Loucy (cell line): ENCODE measurements at regions not wholly inside any gene's neighbourhood (a gene's known extent, or its start where the extent isn't known, plus 50 kb on each side); places are given as distances from the start of the nearest gene placed in this dataset.

Experiments used
- EZH2phosphoT487 ChIP-seq: fragments of 200-600 bp; IDR thresholded peaks from 2 replicates; pipeline ENCODE4 v1.6.1; 2018; ENCODE audit warnings: antibody characterized with exemption, mild to moderate bottlenecking, moderate library complexity, borderline replicate concordance
- TF ChIP-seq, protein P1 (sequence below): fragments of 200-600 bp; sonication (generic); conservative IDR thresholded peaks from 2 replicates; pipeline ENCODE4 v1.5.1; 2014; ENCODE audit warnings: mild to moderate bottlenecking, antibody characterized with exemption, low read length

DNA sequence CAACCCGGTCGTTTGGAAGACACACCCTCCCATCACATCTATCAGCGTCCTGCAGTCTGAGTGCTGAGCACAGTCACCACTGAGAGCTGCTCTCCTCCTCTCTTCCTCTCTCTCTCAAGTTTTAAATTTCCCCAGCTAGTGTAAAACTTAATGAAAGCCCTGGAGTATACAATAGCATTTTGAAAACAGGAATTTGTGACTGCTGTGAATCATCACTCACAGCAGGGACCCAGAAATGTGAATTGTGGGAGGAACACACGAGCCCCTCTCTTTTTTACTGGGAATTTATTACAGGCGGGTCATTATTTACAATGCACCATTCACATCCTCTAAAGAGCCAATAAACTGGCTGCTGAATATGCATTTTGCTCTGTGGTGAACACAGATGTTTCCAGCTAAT, 185.0 kb upstream of the SMIM21 start:
- no peak for TF ChIP-seq EZH2phosphoT487
- TF ChIP-seq, protein P1, sequence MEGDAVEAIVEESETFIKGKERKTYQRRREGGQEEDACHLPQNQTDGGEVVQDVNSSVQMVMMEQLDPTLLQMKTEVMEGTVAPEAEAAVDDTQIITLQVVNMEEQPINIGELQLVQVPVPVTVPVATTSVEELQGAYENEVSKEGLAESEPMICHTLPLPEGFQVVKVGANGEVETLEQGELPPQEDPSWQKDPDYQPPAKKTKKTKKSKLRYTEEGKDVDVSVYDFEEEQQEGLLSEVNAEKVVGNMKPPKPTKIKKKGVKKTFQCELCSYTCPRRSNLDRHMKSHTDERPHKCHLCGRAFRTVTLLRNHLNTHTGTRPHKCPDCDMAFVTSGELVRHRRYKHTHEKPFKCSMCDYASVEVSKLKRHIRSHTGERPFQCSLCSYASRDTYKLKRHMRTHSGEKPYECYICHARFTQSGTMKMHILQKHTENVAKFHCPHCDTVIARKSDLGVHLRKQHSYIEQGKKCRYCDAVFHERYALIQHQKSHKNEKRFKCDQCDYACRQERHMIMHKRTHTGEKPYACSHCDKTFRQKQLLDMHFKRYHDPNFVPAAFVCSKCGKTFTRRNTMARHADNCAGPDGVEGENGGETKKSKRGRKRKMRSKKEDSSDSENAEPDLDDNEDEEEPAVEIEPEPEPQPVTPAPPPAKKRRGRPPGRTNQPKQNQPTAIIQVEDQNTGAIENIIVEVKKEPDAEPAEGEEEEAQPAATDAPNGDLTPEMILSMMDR, result no peak
